ENCODE measurements at regions not wholly inside any gene's neighbourhood (a gene's known extent, or its start where the extent isn't known, plus 50 kb on each side); places are given as distances from the start of the nearest gene placed in this dataset.

DNA sequence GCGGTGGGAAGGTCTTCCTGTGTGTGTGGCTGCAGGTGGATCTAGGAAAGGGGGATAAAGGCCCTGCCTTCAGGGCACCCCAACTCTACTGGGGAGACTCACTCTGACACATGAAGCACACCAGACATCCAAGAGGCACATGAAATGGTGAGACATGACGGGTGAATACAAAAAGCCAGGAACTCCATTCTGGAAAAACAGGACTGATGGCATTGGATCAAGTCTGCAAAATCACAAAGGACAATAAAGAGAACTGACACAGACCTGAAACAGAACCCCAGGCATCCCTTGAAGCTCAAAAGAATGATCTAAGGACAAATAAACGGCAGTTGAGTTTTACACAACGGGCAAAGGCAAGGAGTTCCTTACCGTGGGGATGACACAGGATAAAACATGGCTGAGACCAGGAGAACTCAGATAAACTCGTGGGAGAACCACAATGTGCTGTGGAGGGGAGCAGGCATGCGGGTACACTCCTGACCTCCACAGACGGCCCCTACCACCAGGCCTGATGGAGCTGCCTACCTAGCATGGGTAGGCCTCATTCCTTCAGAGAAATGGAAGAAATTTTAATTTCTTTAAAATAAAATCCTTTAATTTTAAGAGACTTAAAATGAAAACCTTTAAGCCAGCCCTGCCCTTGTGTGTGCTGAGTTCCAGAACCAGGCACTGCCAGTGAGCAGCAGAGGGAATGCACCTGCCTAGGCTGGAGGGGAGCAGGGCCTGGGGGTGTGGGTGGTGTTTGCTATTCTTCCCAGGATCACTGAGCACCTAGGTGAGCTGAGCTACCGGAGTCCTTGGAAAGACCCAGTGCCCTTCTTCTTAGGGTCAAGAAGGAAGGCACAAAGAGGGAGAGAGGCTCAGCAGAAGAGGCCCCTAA, 100.1 kb downstream of the SINHCAF start:
- Histone ChIP-seq H3K27me3 (ENCODE audit: insufficient read depth, low read length) (no peaks in the 10 kb centered on the region), H3K9me3 (ENCODE audit: insufficient read depth, low read depth, low read length) (no peaks in the 10 kb centered on the region), H3K27ac (ENCODE audit: low read depth, low read length) (no peak overlapping the region), H3K4me3 (ENCODE audit: low read length) (no peak overlapping the region), H3K36me3 (ENCODE audit: insufficient read depth, low read length) (no peaks in the 10 kb centered on the region), H3K4me1 (ENCODE audit: insufficient read depth, low read length) (peaks cover 11% of the 10 kb centered on the region), H3K9ac (ENCODE audit: low read depth, low read length) (no peak overlapping the region)
- WGBS, result 91% methylated on average over 9 of the region's 9 CpGs

DNA sequence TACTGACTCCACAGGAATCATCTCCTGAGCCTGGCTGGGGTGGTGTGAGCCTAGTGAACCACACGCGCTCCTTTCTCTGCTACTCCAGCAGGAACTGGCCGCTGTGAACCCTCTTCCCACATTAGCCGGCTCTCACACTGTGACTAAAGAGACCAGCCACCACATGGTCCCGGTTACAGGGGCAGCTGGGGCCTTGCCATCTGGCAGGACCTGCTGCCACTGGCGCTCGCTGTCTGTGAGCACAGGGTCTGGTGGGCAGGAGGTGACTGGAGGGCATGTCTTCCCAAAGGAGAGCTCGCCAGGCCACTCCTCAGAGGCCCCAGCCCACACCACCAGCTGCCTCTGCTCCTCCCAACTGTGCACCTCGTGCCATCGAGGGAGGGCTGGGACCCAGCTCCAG, 99.3 kb downstream of the SINHCAF start:
- Histone ChIP-seq H3K36me3 (ENCODE audit: insufficient read depth, low read length) (no peaks in the 10 kb centered on the region), H3K9me3 (ENCODE audit: insufficient read depth, low read depth, low read length) (no peaks in the 10 kb centered on the region), H3K27me3 (ENCODE audit: insufficient read depth, low read length) (no peaks in the 10 kb centered on the region), H3K27ac (ENCODE audit: low read depth, low read length) (no peak overlapping the region), H3K4me1 (ENCODE audit: insufficient read depth, low read length) (peaks cover 10% of the 10 kb centered on the region), H3K4me3 (ENCODE audit: low read length) (no peak overlapping the region), H3K9ac (ENCODE audit: low read depth, low read length) (no peak overlapping the region)
- 95% methylated on average over 10 of the region's 10 CpGs for WGBS

DNA sequence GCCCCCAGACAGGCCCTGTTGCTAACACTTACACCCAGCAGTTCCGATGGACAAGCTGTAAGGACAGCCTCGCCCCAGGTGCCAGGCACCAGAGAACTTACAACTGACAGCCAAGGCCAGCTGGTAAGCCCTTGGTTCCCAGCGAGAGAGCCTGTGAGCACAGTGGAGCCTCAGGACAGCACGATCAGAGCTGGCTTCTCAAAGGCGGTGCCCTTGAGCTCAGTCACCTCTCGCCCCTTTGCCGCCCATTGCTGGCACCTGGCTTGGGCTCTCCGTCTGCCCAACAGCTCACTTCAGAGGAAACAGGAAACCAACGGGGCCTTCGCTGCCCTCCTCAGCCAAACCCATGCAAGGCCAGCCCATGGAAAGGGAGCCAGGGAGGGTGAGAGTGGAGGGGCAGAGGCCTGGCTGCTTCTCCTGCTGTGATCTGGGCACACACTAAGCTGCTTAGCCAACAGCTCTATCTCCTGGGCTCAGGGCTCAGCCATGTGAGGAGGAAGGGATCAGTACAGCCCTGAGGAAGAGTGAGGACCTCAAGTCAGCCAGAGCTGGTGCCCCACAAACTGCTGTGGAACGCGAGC, 98.5 kb downstream of the SINHCAF start:
- WGBS, result 94% methylated on average over 12 of the region's 12 CpGs
- no peak overlapping the region for H3K27ac ChIP-seq (ENCODE audit: low read depth, low read length)
- H3K4me3 ChIP-seq (ENCODE audit: low read length), result no peak overlapping the region
- peaks cover 10% of the 10 kb centered on the region for H3K4me1 ChIP-seq (ENCODE audit: insufficient read depth, low read length)
- H3K27me3 ChIP-seq (ENCODE audit: insufficient read depth, low read length), result no peaks in the 10 kb centered on the region
- H3K9me3 ChIP-seq (ENCODE audit: insufficient read depth, low read depth, low read length), result no peaks in the 10 kb centered on the region
- no peak overlapping the region for H3K9ac ChIP-seq (ENCODE audit: low read depth, low read length)
- H3K36me3 ChIP-seq (ENCODE audit: insufficient read depth, low read length), result no peaks in the 10 kb centered on the region

DNA sequence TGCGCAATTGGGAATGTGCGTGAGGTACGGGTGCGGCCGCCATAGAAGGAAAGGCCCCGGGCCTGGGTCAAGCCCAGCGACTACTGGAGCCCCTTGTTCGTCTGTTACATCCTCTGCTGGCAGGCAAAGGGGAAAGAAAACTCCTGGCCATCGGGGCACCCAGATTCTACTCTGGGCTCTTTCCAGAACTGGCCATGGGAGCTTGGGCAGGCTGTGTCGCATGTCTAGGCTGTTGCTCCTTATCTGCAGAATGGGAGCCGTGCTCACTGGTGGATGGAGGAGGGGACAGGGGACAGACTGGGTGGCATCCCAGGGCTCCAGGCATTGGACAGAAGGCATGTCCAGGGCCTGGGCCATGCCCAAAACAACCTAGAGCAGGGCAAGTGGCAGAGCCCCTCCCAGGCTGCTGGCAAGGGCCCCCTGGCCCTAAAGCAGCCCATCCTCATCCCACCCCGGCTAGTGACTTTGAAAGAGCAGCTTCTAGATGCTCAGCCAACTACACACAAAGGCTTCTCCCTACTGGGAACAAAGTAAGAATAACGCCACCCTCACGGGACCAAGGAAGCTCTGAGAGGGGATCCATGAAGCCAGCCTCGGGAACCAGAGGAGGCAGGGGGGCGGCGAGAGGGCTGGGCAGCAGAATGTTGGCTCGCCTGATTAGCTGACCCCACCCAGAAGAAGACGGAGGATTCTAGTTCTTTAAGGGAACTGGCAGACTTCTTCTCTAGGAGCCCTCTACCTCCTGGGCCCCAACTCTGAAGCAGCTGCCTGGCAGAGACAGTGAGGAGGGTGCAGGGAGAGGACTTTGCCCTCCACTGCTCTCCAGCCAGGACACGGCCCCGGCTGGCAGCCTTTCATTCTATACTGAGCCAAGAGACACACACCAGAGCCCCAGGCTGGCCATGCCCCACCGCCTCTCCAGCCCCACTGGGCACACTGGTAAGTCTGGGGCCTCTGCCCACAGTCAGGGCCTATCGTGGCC, 96.8 kb downstream of the SINHCAF start:
- no peak overlapping the region for H3K4me3 ChIP-seq (ENCODE audit: low read length)
- H3K9ac ChIP-seq (ENCODE audit: low read depth, low read length), result no peak overlapping the region
- peaks cover 10% of the 10 kb centered on the region for H3K4me1 ChIP-seq (ENCODE audit: insufficient read depth, low read length)
- no peaks in the 10 kb centered on the region for H3K9me3 ChIP-seq (ENCODE audit: insufficient read depth, low read depth, low read length)
- H3K27me3 ChIP-seq (ENCODE audit: insufficient read depth, low read length), result no peaks in the 10 kb centered on the region
- no peaks in the 10 kb centered on the region for H3K36me3 ChIP-seq (ENCODE audit: insufficient read depth, low read length)
- 92% methylated on average over 23 of the region's 23 CpGs for WGBS
- H3K27ac ChIP-seq (ENCODE audit: low read depth, low read length), result no peak overlapping the region

DNA sequence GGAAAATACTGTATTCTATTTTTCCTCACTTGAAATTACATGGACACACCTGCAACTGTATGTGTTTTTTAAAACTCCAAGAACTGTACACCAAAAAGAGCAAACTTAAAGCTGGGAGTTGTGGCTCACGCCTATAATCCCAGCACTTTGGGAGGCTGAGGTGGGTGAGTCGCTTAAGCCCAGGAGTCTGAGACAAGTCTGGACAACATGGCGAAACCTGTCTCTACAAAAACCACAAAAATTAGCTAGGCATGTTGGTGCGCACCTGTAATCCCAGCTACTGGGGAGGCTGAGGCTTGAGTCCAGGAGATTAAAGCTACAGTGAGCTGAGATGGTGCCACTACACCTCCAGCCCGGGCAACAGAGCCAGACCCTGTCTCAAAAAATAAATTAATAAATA, 95.9 kb downstream of the SINHCAF start:
- Histone ChIP-seq H3K4me1 (ENCODE audit: insufficient read depth, low read length) (peaks cover 8% of the 10 kb centered on the region), H3K27me3 (ENCODE audit: insufficient read depth, low read length) (no peaks in the 10 kb centered on the region), H3K27ac (ENCODE audit: low read depth, low read length) (no peak overlapping the region), H3K9ac (ENCODE audit: low read depth, low read length) (no peak overlapping the region), H3K4me3 (ENCODE audit: low read length) (no peak overlapping the region), H3K9me3 (ENCODE audit: insufficient read depth, low read depth, low read length) (no peaks in the 10 kb centered on the region), H3K36me3 (ENCODE audit: insufficient read depth, low read length) (no peaks in the 10 kb centered on the region)
- 91% methylated on average over 4 of the region's 5 CpGs for whole genome bisulfite sequencing

All from HUES64 (cell line).